ENCODE measurements at regions not wholly inside any gene's neighbourhood (a gene's known extent, or its start where the extent isn't known, plus 50 kb on each side); places are given as distances from the start of the nearest gene placed in this dataset.

- H3K4me3 ChIP-seq (ENCODE audit: low read depth, low read length), result no peak overlapping the region
- DNase-seq (ENCODE audit: extremely low spot score), result no peak
- WGBS, result 85% methylated on average over 6 of the region's 6 CpGs
- no peak overlapping the region for H3K27ac ChIP-seq (ENCODE audit: low read depth)
- no peaks in the 10 kb centered on the region for H3K36me3 ChIP-seq (ENCODE audit: insufficient read depth)
- H3K4me1 ChIP-seq (ENCODE audit: insufficient read depth), result no peaks in the 10 kb centered on the region
Measured at GRCh38 chr10:78450807-78451485, 417.3 kb downstream of the RPS24 start.

GRCh38 chr10:78451592-78451991 is 417.9 kb downstream of the RPS24 start:
- WGBS, result 34% methylated on average over 10 of the region's 10 CpGs
- no peak overlapping the region for H3K4me3 ChIP-seq (ENCODE audit: low read depth, low read length)
- H3K27ac ChIP-seq (ENCODE audit: low read depth), result no peak overlapping the region
- H3K4me1 ChIP-seq (ENCODE audit: insufficient read depth), result no peaks in the 10 kb centered on the region
- no peak for DNase-seq (ENCODE audit: extremely low spot score)
- no peaks in the 10 kb centered on the region for H3K36me3 ChIP-seq (ENCODE audit: insufficient read depth)

GRCh38 chr10:78454123-78454645 is 420.5 kb downstream of the RPS24 start:
- Histone ChIP-seq H3K27ac (ENCODE audit: low read depth) (no peak overlapping the region), H3K4me1 (ENCODE audit: insufficient read depth) (no peaks in the 10 kb centered on the region), H3K36me3 (ENCODE audit: insufficient read depth) (no peaks in the 10 kb centered on the region), H3K4me3 (ENCODE audit: low read depth, low read length) (no peak overlapping the region)
- no peak for DNase-seq (ENCODE audit: extremely low spot score)
- WGBS, result 78% methylated on average over 7 of the region's 7 CpGs

GRCh38 chr10:78455236-78455635 is 421.6 kb downstream of the RPS24 start:
- H3K27ac ChIP-seq (ENCODE audit: low read depth), result no peak overlapping the region
- no peaks in the 10 kb centered on the region for H3K36me3 ChIP-seq (ENCODE audit: insufficient read depth)
- no peak for DNase-seq (ENCODE audit: extremely low spot score)
- H3K4me1 ChIP-seq (ENCODE audit: insufficient read depth), result no peaks in the 10 kb centered on the region
- 79% methylated on average over 8 of the region's 8 CpGs for WGBS
- H3K4me3 ChIP-seq (ENCODE audit: low read depth, low read length), result no peak overlapping the region

- DNase-seq (ENCODE audit: extremely low spot score), result no peak
- H3K27ac ChIP-seq (ENCODE audit: low read depth), result no peak overlapping the region
- 67% methylated on average over 9 of the region's 9 CpGs for WGBS
Measured at GRCh38 chr10:78455811-78456210, 422.1 kb downstream of the RPS24 start.

GRCh38 chr10:78456649-78457400 is 423.2 kb downstream of the RPS24 start:
- no peaks in the 10 kb centered on the region for H3K36me3 ChIP-seq (ENCODE audit: insufficient read depth)
- 81% methylated on average over 13 of the region's 13 CpGs for WGBS

More at GRCh38 chr10:78455811-78456210, 422.1 kb downstream of the RPS24 start:
- Histone ChIP-seq H3K4me3 (ENCODE audit: low read depth, low read length) (no peak overlapping the region), H3K4me1 (ENCODE audit: insufficient read depth) (no peaks in the 10 kb centered on the region), H3K36me3 (ENCODE audit: insufficient read depth) (no peaks in the 10 kb centered on the region)

GRCh38 chr10:78457804-78458482 is 424.3 kb downstream of the RPS24 start:
- no peak for DNase-seq (ENCODE audit: extremely low spot score)
- 78% methylated on average over 8 of the region's 8 CpGs for WGBS
- no peaks in the 10 kb centered on the region for H3K4me1 ChIP-seq (ENCODE audit: insufficient read depth)

More at GRCh38 chr10:78456649-78457400, 423.2 kb downstream of the RPS24 start:
- Histone ChIP-seq H3K27ac (ENCODE audit: low read depth) (no peak overlapping the region), H3K4me1 (ENCODE audit: insufficient read depth) (no peaks in the 10 kb centered on the region), H3K4me3 (ENCODE audit: low read depth, low read length) (no peak overlapping the region)
- DNase-seq (ENCODE audit: extremely low spot score), result no peak

GRCh38 chr10:78458983-78459638 is 425.4 kb downstream of the RPS24 start:
- H3K27ac ChIP-seq (ENCODE audit: low read depth), result no peak overlapping the region
- no peak for DNase-seq (ENCODE audit: extremely low spot score)
- WGBS, result 88% methylated on average over 3 of the region's 3 CpGs
- H3K4me3 ChIP-seq (ENCODE audit: low read depth, low read length), result no peak overlapping the region
- H3K36me3 ChIP-seq (ENCODE audit: insufficient read depth), result no peaks in the 10 kb centered on the region
- H3K4me1 ChIP-seq (ENCODE audit: insufficient read depth), result no peaks in the 10 kb centered on the region

More at GRCh38 chr10:78457804-78458482, 424.3 kb downstream of the RPS24 start:
- Histone ChIP-seq H3K4me3 (ENCODE audit: low read depth, low read length) (no peak overlapping the region), H3K36me3 (ENCODE audit: insufficient read depth) (no peaks in the 10 kb centered on the region), H3K27ac (ENCODE audit: low read depth) (no peak overlapping the region)

- H3K4me3 ChIP-seq (ENCODE audit: low read depth, low read length), result no peak overlapping the region
- no peaks in the 10 kb centered on the region for H3K4me1 ChIP-seq (ENCODE audit: insufficient read depth)
- H3K27ac ChIP-seq (ENCODE audit: low read depth), result no peak overlapping the region
- no peak for DNase-seq (ENCODE audit: extremely low spot score)
- H3K36me3 ChIP-seq (ENCODE audit: insufficient read depth), result no peaks in the 10 kb centered on the region
- over 99% methylated on average over 3 of the region's 3 CpGs for WGBS
Measured at GRCh38 chr10:78459639-78460037, 426.0 kb downstream of the RPS24 start.

GRCh38 chr10:78460204-78460603 is 426.5 kb downstream of the RPS24 start:
- no peak for DNase-seq (ENCODE audit: extremely low spot score)
- no peaks in the 10 kb centered on the region for H3K4me1 ChIP-seq (ENCODE audit: insufficient read depth)
- no peak overlapping the region for H3K4me3 ChIP-seq (ENCODE audit: low read depth, low read length)
- no peak overlapping the region for H3K27ac ChIP-seq (ENCODE audit: low read depth)
- no peaks in the 10 kb centered on the region for H3K36me3 ChIP-seq (ENCODE audit: insufficient read depth)

GRCh38 chr10:78461333-78461732 is 427.7 kb downstream of the RPS24 start:
- WGBS, result 97% methylated on average over 4 of the region's 4 CpGs
- no peak overlapping the region for H3K4me3 ChIP-seq (ENCODE audit: low read depth, low read length)
- no peak for DNase-seq (ENCODE audit: extremely low spot score)

GRCh38 chr10:78462176-78462575 is 428.5 kb downstream of the RPS24 start:
- Histone ChIP-seq H3K36me3 (ENCODE audit: insufficient read depth) (no peaks in the 10 kb centered on the region), H3K27ac (ENCODE audit: low read depth) (no peak overlapping the region), H3K4me3 (ENCODE audit: low read depth, low read length) (no peak overlapping the region), H3K4me1 (ENCODE audit: insufficient read depth) (no peaks in the 10 kb centered on the region)
- WGBS, result 70% methylated on average over 4 of the region's 4 CpGs
- no peak for DNase-seq (ENCODE audit: extremely low spot score)

More at GRCh38 chr10:78461333-78461732, 427.7 kb downstream of the RPS24 start:
- no peaks in the 10 kb centered on the region for H3K36me3 ChIP-seq (ENCODE audit: insufficient read depth)
- H3K27ac ChIP-seq (ENCODE audit: low read depth), result no peak overlapping the region
- no peaks in the 10 kb centered on the region for H3K4me1 ChIP-seq (ENCODE audit: insufficient read depth)

- Histone ChIP-seq H3K36me3 (ENCODE audit: insufficient read depth) (no peaks in the 10 kb centered on the region), H3K27ac (ENCODE audit: low read depth) (no peak overlapping the region), H3K4me1 (ENCODE audit: insufficient read depth) (no peaks in the 10 kb centered on the region), H3K4me3 (ENCODE audit: low read depth, low read length) (no peak overlapping the region)
- no peak for DNase-seq (ENCODE audit: extremely low spot score)
- 82% methylated on average over 7 of the region's 7 CpGs for WGBS
Measured at GRCh38 chr10:78462726-78463228, 429.1 kb downstream of the RPS24 start.
